ENCODE measurements at regions not wholly inside any gene's neighbourhood (a gene's known extent, or its start where the extent isn't known, plus 50 kb on each side); places are given as distances from the start of the nearest gene placed in this dataset.

DNA sequence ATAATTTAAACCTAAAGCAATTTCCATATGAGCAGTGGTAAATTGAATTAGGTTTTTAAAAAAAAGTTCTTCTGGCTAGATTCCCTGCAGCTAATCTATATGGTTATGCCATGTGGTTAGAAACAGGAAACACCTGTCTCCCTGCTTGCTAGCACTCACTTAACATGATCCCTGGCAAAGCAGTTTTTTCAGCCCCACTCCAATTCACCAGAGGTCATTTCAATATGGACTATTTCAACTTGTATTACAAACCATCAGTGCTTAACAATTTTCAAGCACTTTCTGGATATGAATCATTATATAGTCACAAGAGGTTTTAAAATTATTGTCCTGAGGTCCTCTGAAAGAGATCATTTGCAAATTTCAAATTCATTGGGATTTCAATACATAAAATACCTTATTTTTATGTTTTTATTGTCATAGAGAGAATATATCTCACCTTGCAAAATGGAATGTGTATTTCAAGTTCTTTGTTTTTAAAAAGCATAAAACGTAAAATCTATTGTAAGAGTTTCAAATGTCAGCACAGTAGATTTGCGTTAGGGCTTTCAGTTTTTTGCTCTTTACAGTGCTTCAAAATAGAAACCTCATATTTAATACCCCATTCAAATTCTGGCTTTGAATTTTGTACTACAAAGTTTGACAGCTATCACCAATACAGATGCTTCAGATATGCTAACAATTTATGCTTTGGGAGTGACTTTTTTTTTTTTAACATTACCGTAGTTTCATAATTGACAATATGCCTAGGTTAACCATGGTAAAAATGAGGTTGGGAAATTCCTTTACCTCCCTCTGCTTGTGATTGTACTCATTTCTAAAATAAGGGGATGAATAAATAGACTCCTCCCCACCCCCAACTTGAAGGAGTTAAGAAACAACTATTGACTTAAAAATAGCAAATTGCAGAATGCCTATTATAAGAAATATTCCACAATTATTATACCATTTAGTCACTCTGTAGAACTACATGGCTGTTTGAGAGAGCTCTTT is 117.5 kb upstream of the HGF start:
- TF ChIP-seq, protein P1, sequence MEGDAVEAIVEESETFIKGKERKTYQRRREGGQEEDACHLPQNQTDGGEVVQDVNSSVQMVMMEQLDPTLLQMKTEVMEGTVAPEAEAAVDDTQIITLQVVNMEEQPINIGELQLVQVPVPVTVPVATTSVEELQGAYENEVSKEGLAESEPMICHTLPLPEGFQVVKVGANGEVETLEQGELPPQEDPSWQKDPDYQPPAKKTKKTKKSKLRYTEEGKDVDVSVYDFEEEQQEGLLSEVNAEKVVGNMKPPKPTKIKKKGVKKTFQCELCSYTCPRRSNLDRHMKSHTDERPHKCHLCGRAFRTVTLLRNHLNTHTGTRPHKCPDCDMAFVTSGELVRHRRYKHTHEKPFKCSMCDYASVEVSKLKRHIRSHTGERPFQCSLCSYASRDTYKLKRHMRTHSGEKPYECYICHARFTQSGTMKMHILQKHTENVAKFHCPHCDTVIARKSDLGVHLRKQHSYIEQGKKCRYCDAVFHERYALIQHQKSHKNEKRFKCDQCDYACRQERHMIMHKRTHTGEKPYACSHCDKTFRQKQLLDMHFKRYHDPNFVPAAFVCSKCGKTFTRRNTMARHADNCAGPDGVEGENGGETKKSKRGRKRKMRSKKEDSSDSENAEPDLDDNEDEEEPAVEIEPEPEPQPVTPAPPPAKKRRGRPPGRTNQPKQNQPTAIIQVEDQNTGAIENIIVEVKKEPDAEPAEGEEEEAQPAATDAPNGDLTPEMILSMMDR (IDR thresholded peaks at IDR 0.05; ENCODE audit: low read depth, low read length, missing input control) = no peak
- TF ChIP-seq HNF4G (IDR thresholded peaks at IDR 0.05) (no peak), EGR1 (IDR thresholded peaks at IDR 0.05; ENCODE audit: low read depth in 2 of 2) (no peak), YY1 (IDR thresholded peaks at IDR 0.05) (no peak)
- TF ChIP-seq, protein P2, sequence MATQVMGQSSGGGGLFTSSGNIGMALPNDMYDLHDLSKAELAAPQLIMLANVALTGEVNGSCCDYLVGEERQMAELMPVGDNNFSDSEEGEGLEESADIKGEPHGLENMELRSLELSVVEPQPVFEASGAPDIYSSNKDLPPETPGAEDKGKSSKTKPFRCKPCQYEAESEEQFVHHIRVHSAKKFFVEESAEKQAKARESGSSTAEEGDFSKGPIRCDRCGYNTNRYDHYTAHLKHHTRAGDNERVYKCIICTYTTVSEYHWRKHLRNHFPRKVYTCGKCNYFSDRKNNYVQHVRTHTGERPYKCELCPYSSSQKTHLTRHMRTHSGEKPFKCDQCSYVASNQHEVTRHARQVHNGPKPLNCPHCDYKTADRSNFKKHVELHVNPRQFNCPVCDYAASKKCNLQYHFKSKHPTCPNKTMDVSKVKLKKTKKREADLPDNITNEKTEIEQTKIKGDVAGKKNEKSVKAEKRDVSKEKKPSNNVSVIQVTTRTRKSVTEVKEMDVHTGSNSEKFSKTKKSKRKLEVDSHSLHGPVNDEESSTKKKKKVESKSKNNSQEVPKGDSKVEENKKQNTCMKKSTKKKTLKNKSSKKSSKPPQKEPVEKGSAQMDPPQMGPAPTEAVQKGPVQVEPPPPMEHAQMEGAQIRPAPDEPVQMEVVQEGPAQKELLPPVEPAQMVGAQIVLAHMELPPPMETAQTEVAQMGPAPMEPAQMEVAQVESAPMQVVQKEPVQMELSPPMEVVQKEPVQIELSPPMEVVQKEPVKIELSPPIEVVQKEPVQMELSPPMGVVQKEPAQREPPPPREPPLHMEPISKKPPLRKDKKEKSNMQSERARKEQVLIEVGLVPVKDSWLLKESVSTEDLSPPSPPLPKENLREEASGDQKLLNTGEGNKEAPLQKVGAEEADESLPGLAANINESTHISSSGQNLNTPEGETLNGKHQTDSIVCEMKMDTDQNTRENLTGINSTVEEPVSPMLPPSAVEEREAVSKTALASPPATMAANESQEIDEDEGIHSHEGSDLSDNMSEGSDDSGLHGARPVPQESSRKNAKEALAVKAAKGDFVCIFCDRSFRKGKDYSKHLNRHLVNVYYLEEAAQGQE (IDR thresholded peaks at IDR 0.05) = no peak
